H1 (cell line): ENCODE measurements at regions not wholly inside any gene's neighbourhood (a gene's known extent, or its start where the extent isn't known, plus 50 kb on each side); places are given as distances from the start of the nearest gene placed in this dataset.

ENCODE experiments used
- TF ChIP-seq, protein P1 (sequence below): IDR thresholded peaks from 2 replicates; pipeline ENCODE4 v1.6.1; 2012; ENCODE audit warnings: low read length, inconsistent platforms

DNA sequence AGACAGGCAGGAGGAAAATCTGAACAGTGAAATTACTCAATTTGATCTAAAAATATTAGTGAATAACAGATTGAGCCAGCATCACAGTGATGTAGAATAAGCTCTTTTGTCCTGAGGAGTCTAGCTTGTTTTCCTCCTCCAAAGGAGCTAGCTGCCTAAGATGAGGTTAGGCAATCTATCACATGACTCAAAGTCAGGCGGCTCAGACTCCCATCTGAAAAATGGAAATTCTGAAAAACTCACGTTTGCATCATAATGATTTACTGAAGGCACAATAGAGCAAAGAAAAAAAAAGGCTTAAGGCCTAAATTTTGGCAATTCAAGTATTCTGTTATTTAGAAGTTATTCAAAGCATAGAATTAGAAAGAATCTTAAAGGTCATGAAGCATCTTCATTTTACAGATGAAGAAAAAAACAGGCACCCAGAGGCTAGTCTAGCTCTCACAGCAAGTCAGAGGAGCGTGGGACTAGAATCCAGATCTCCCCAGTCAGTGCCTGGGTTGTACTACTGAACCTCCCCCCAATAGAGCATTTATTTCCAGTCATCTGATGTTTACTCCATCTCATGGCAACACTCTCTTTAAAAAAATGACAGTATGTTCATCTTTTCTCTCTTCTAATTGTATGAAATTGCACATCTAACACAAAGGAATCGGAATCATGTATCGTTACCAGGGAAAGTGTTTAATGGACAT, 62.5 kb upstream of the ATF3 start (continued):
- TF ChIP-seq, protein P1, sequence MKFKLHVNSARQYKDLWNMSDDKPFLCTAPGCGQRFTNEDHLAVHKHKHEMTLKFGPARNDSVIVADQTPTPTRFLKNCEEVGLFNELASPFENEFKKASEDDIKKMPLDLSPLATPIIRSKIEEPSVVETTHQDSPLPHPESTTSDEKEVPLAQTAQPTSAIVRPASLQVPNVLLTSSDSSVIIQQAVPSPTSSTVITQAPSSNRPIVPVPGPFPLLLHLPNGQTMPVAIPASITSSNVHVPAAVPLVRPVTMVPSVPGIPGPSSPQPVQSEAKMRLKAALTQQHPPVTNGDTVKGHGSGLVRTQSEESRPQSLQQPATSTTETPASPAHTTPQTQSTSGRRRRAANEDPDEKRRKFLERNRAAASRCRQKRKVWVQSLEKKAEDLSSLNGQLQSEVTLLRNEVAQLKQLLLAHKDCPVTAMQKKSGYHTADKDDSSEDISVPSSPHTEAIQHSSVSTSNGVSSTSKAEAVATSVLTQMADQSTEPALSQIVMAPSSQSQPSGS = no peak
